Occipital lobe (tissue), 1 donor: ENCODE measurements at regions not wholly inside any gene's neighbourhood (a gene's known extent, or its start where the extent isn't known, plus 50 kb on each side); places are given as distances from the start of the nearest gene placed in this dataset.

ENCODE experiments used
- DNase-seq: peaks from one replicate; lab custom pipeline; 2025; lab: John Stamatoyannopoulos, UW

- DNase-seq = no peak
Observed at GRCh38 chr10:24119896-24120295, 89.0 kb upstream of the KIAA1217 start.

DNA sequence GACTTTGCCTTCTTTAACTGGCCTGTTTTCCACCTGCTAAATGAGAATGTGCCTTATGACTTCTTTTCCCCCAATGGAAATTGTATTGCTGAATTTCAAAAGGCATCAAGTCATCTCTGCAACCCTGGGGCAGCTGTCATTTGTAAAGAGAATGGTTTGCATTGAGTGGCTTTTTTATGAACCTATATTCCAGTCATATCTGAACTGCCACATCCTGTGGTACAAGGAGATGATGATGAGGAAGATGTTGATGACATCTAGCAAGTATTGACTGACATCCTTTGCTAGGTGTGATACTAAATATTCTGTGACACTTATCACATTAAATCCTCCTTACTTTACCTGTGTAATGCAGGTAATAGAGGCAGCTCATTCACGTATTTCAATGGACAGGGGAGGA, 88.3 kb upstream of the KIAA1217 start:
- DNase-seq = no peak

DNA sequence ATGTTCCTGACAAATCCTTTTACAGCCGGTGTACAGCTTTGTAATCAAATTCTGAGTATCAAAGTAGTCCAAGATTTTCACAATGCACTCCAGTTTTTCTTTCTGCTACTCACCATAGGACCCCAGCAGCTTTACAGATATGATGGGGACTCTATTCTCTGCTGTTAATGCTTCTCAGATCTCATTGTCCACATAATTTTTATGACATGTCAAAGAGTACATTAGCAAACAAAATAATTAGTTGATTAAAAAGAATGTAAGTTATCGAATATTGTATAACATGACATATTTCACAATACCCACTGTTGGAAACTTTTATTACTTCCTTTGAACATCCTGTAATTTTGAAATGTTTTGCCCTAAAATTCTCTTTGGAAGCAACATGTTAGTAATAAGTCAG, 81.4 kb upstream of the KIAA1217 start:
- no peak for DNase-seq

- no peak for DNase-seq
Observed at GRCh38 chr10:24128066-24128730, 80.7 kb upstream of the KIAA1217 start.

DNA sequence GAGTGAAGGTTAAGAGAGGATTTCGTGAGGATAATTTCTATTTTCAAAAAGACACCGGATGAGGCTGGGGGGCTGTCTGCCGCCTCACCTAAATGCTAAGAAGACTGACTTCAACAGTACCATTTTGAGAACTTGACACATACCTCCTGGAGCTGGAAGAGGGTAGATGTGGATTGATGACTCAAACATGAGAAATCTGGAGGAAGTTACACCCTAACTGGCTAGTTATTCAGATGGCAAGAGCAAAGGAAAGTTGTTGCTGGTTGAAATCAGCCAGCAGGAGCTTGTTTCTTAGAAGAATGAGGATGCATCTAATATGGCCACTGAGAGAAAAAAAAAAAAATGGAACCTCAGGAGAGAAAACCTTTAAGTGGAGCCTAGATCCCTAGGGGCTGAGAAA, 76.2 kb upstream of the KIAA1217 start:
- DNase-seq = no peak

GRCh38 chr10:24133835-24134234, 75.1 kb upstream of the KIAA1217 start:
- no peak for DNase-seq

DNA sequence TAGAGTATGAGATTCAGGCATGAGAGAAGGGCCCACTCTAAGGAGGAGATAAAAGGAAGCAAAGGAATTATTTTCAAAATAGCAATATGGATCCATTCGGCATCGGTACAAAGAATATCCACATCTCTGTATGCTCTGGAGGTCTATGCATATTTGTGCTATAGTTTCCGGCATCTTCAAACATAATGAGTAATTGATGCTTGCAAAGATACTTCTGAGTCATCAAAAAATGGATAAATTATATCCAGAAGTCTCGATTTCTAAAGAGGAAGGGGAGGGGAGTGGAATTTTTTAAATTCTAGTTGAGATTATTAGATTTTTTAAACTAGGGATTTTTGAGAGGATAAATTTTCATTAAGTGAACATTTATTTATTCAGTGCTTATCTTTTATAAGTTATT, 72.9 kb upstream of the KIAA1217 start:
- no peak for DNase-seq

- DNase-seq = no peak
Observed at GRCh38 chr10:24147321-24147720, 61.6 kb upstream of the KIAA1217 start.

DNA sequence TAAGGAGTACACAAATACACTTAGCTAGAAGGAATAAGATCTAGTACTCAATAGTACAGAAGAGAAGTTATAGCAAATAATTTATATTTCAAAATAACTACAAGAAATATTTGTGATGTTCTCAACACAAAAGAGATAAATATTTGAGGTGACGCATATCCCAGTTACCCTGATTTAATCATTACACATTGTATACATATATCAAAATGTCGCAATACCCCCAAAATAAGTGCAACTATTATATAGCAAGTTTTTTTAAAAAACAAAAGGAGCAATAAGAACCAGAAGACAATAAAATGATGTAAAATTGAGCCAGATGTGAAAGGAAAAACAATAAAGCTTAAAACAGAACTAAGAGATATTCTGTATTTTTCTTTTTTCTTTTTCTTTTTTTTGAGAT, 59.3 kb upstream of the KIAA1217 start:
- DNase-seq = no peak

DNA sequence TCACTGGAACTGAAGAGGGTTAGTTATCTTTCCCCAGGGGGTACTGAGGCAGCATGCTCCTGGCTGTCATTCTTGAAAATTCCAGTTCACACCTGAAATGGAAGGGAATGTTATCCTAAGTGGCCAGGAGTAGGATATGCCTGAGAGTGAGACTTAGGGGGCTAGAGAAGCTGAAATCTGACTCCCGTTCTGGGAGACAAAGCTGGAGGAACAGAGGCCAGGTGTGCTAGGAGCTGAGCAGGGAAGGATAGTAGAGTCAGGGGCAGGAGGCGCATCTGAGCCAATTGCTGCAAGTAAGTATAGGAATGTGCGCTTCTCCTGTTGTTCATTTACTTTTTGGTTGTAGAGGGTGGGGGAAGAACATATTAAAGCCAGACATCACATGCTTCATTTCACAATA, 58.1 kb upstream of the KIAA1217 start:
- DNase-seq = no peak

- no peak for DNase-seq
Observed at GRCh38 chr10:24152270-24152669, 56.7 kb upstream of the KIAA1217 start.

DNA sequence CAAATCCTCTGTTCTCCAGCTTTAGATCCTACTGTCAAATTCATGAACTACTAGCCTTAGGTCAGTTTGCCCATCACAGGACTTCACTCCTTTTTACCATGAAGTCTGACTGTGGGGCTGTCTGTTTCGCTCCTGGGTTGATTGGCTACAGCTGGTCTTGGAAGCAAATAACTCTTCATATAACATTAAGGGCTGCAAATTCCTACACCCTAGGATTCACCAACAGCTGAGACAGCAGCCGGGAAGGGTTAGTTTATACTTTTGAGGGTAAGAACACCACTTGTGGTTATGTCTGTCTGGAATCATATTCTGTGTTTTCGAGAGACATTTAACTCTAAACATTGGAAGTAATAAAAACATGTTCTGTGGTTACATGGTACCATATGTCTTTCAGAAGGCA, 55.9 kb upstream of the KIAA1217 start:
- DNase-seq = no peak

- DNase-seq = no peak
Observed at GRCh38 chr10:24153537-24153936, 55.4 kb upstream of the KIAA1217 start.

DNA sequence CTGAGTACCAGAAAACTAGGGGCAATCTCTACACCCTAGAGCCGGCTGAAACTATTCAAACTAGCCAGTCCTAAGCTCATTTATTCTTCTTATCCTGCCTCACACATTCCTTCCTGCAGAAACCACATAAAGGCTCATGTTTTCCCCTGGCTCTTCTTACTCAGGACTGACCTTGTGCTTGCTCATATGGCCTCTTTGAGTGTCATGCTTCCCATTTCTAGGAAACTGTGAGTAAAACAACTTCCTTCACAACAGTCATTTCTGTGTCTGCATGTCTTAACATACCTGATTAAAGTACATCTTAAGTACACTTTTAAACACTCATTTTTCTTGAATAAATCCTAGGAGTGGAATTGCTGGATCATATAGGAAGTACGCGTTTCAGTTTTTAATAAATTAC, 52.3 kb upstream of the KIAA1217 start:
- DNase-seq = no peak

- no peak for DNase-seq
Observed at GRCh38 chr10:24157567-24157966, 51.4 kb upstream of the KIAA1217 start.
